Lung (tissue), 11 donors: ENCODE measurements at regions not wholly inside any gene's neighbourhood (a gene's known extent, or its start where the extent isn't known, plus 50 kb on each side); places are given as distances from the start of the nearest gene placed in this dataset.

ENCODE experiments used
- ATAC-seq: fragments of 200-7000 bp; cut with Tn5 transposase; one replicate; pipeline ENCODE4 v1.9.1; 2020; ENCODE audit warnings: moderate number of reproducible peaks; ENCODE audit not compliant: insufficient read depth, low FRiP score
- DNase-seq, 3 donors: peaks; one replicate each; pipeline ENCODE4 v3.0.0-alpha.2; 2013 to 2017
- H3K27ac ChIP-seq, 2 donors: one replicate each; pipeline ENCODE4 v1.5.1; 2013; ENCODE audit warnings: mild to moderate bottlenecking in 2 of 2, moderate library complexity in 2 of 2, control low read depth in 1 of 2, inconsistent platforms in 1 of 2, low read depth in 1 of 2, low read length in 1 of 2
- H3K27me3 ChIP-seq, 3 donors: one replicate each; pipeline ENCODE4 v1.5.1; 2013; ENCODE audit warnings: low read length in 2 of 3; ENCODE audit not compliant: control insufficient read depth in 3 of 3, insufficient read depth in 3 of 3
- H3K36me3 ChIP-seq, 4 donors: one replicate each; pipeline ENCODE4 v1.5.1; 2013; ENCODE audit warnings: low read length in 4 of 4, mild to moderate bottlenecking in 1 of 4, moderate library complexity in 1 of 4; ENCODE audit not compliant: control insufficient read depth in 4 of 4, insufficient read depth in 4 of 4
- H3K4me1 ChIP-seq, 5 donors: one replicate each; pipeline ENCODE4 v1.5.1; 2013; ENCODE audit warnings: low read length in 5 of 5, mild to moderate bottlenecking in 2 of 5, moderate library complexity in 1 of 5; ENCODE audit not compliant: control insufficient read depth in 5 of 5, insufficient read depth in 5 of 5
- H3K4me3 ChIP-seq: one replicate; pipeline ENCODE4 v1.5.1; 2013; ENCODE audit warnings: mild to moderate bottlenecking, control low read depth, moderate library complexity
- H3K9ac ChIP-seq, 2 donors: one replicate each; pipeline ENCODE4 v1.5.1; 2013; ENCODE audit warnings: low read length in 2 of 2, control low read depth in 1 of 2; ENCODE audit not compliant: insufficient read depth in 1 of 2
- H3K9me3 ChIP-seq, 4 donors: one replicate each; pipeline ENCODE4 v1.5.1; 2013; ENCODE audit warnings: low read length in 3 of 4, mild to moderate bottlenecking in 1 of 4, moderate library complexity in 1 of 4; ENCODE audit not compliant: control insufficient read depth in 4 of 4, insufficient read depth in 3 of 4
- WGBS, 2 donors: extraction: QIAGEN DNeasy Blood & Tissue Kit; methylation state at CpG; one replicate each; pipeline ENCODE4 v1.1.7; 2013; 5-methylcytosine and 5-hydroxymethylcytosine counted together
- TF ChIP-seq, protein P1 (sequence below): IDR thresholded peaks from 2 replicates; pipeline ENCODE4 v1.5.1; 2012; ENCODE audit warnings: mild to moderate bottlenecking; ENCODE audit errors: control extremely low read depth, extremely low read depth
- donor health status: control.
- donor health status: control.
- donor health status: Bipolar disorder and iron deficiency.
- donor health status: healthy.
- donor health status: DM: yes; HTN: yes; CAD: no.

DNA sequence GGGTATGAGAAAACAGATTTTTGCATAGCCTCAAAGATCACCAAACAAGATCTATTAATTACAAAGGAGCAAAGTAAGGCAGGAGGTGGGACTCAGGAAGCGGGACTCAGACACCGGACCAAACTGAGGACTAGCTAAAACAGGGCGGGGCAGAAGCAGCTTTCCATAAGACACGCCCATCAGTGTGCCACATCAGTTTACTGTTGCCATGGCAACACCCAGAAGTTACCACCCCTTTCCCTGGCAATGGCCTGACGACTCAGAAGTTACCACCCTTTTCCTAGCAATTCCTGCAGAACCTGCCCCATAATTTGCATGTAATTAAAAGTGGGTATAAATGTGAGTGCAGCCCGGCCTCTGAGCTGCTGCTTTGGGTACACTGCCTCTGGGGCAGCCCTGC is 173.9 kb downstream of the SHANK2 start:
- Histone ChIP-seq H3K27ac (no peak overlapping the region), H3K36me3 (no peaks in the 10 kb centered on the region), H3K4me3 (no peak overlapping the region), H3K4me1 (no peaks in the 10 kb centered on the region), H3K9ac (no peak overlapping the region), H3K27me3 (no peaks in the 10 kb centered on the region), H3K9me3 (peaks cover 0 to 5% (median 0%) of the 10 kb centered on the region in 4 donors)
- 82 to 88% methylated on average over 6 of the region's 6 CpGs for WGBS, 2 donors
- ATAC-seq (no peak), DNase-seq (no peak)
- TF ChIP-seq, protein P1, sequence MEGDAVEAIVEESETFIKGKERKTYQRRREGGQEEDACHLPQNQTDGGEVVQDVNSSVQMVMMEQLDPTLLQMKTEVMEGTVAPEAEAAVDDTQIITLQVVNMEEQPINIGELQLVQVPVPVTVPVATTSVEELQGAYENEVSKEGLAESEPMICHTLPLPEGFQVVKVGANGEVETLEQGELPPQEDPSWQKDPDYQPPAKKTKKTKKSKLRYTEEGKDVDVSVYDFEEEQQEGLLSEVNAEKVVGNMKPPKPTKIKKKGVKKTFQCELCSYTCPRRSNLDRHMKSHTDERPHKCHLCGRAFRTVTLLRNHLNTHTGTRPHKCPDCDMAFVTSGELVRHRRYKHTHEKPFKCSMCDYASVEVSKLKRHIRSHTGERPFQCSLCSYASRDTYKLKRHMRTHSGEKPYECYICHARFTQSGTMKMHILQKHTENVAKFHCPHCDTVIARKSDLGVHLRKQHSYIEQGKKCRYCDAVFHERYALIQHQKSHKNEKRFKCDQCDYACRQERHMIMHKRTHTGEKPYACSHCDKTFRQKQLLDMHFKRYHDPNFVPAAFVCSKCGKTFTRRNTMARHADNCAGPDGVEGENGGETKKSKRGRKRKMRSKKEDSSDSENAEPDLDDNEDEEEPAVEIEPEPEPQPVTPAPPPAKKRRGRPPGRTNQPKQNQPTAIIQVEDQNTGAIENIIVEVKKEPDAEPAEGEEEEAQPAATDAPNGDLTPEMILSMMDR = no peak

DNA sequence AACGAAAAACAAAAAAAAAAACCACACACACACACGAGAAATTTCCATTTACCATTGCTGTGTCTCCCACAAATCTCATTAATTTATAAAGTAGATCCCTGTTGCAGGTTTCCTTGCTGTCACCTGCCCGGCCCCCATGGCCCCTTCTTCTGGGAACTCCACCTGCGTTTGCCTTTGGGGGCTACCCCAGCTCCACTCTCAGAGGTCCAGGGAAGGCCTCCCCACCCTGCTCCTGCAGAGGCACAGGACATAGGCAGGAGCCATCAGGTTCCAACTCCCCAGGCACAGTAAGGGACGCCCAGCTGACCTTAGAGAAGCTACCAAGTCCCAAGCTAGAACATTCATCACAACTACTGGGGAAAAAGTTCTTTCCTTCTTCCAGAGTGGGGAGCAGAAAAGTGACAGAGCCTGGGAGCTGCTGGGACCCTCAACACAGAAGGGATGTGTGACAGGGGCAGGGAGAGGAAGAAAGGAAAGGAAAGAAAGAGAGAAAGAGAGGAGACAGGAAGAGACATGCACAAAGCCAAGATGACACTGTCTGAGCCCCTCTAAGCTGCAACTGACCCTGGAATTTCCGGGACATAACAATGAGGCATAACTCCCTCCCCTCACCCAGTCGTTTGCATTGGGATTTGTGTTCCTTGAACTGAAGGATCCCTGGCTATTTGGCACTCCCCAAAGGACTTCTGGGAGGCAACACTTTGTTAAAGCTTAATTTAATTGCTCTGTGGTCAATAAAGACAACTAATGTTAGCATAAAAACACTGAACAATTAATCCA is 175.7 kb downstream of the SHANK2 start:
- DNase-seq (no peak), ATAC-seq (no peak)
- TF ChIP-seq, protein P1 = no peak
- no peaks in the 10 kb centered on the region for H3K27me3 ChIP-seq
- no peaks in the 10 kb centered on the region for H3K4me1 ChIP-seq
- WGBS, 2 donors = 77 to 78% methylated on average over 7 of the region's 7 CpGs
- H3K9ac ChIP-seq = no peak overlapping the region
- no peak overlapping the region for H3K27ac ChIP-seq
- H3K9me3 ChIP-seq = peaks cover 0 to 5% (median 0%) of the 10 kb centered on the region in 4 donors
- no peak overlapping the region for H3K4me3 ChIP-seq
- H3K36me3 ChIP-seq = no peaks in the 10 kb centered on the region

DNA sequence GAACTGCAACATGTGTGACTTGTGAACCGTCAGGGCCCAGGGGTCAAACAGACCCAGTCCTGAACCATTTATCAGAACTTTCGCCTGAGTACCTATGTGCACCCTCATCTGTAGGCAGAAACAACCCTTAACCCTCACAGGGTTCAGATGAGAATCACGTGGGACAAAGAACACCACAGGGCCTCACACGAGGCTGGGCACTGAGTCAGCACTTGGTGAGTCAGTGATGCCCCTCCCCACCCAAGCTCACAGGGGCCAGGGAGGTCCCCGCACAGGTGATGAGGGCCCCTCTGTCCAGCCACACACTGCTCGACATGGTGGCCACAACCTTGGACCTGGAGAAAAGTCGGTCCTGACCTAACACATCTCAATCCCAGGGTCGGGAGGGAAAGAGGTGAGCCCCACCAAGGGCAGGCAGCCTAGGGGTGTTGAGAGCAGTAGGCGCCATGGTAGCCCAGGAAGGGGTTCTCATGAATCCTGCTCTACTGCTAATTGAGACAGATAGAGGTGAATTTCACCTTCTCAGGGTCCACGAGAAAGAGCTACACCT is 176.4 kb downstream of the SHANK2 start:
- 80 to 86% methylated on average over 10 of the region's 10 CpGs for WGBS, 2 donors
- no peak for ATAC-seq

More for the DNA sequence above, 176.4 kb downstream of the SHANK2 start:
- H3K27ac ChIP-seq = no peak overlapping the region
- H3K36me3 ChIP-seq = no peaks in the 10 kb centered on the region
- H3K9me3 ChIP-seq = peaks cover 0 to 5% (median 0%) of the 10 kb centered on the region in 4 donors
- H3K4me1 ChIP-seq = no peaks in the 10 kb centered on the region
- DNase-seq = no peak
- no peak overlapping the region for H3K9ac ChIP-seq
- TF ChIP-seq, protein P1 = no peak
- no peak overlapping the region for H3K4me3 ChIP-seq
- no peaks in the 10 kb centered on the region for H3K27me3 ChIP-seq
